ENCODE measurements at regions not wholly inside any gene's neighbourhood (a gene's known extent, or its start where the extent isn't known, plus 50 kb on each side); places are given as distances from the start of the nearest gene placed in this dataset.

GRCh38 chr6:2597991-2598390, 152.7 kb downstream of the MYLK4 start:
- no peak for TF ChIP-seq SRSF4 (IDR thresholded peaks at IDR 0.05; ENCODE audit: low read depth, low read length, poor library complexity, severe bottlenecking)
- TF ChIP-seq CTCF (CRISPR knock-in tag; IDR thresholded peaks at IDR 0.05): no peak
- TF ChIP-seq USF2 (IDR thresholded peaks at IDR 0.05; ENCODE audit: low read depth, low read length): no peak
- no peak for TF ChIP-seq USF2 (CRISPR knock-in tag; IDR thresholded peaks at IDR 0.05; ENCODE audit: borderline replicate concordance)
- TF ChIP-seq POLR2A (IDR thresholded peaks at IDR 0.05; ENCODE audit: insufficient read depth in 1 of 2, low read depth in 2 of 2, low read length in 2 of 2): no peak
- no peak for TF ChIP-seq PTBP1 (IDR thresholded peaks at IDR 0.05; ENCODE audit: low read depth, low read length, poor library complexity, severe bottlenecking)
- no peak for TF ChIP-seq ZBTB46 (CRISPR knock-in tag; IDR thresholded peaks at IDR 0.05; ENCODE audit: borderline replicate concordance)
